IPS DF 4.7 (cell line): ENCODE measurements at regions not wholly inside any gene's neighbourhood (a gene's known extent, or its start where the extent isn't known, plus 50 kb on each side); places are given as distances from the start of the nearest gene placed in this dataset.

Experiments
- DNase-seq: peaks from one replicate; pipeline ENCODE4 v3.0.0-alpha.2; 2013; ENCODE audit warnings: low spot score; ENCODE audit errors: extremely low read depth

DNA sequence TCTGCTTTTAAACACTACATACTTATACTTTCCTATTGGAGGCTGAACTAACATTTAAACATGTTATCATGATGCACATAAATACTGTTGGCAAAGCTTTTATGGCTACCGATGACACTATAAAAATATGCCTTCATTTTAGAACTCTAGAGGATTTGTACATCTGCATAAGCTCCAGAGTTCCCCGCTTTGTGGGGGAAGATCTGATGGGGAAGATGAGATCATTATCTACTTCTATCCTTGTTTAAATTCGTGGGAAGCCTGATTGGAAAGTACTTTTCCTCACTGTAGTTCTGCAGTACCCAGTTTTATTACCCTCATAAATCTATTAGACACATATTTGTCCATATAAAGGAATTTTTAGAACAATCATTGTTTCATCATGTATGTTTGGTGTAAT is 299.6 kb upstream of the ATP2B1 start:
- DNase-seq: no peak

DNA sequence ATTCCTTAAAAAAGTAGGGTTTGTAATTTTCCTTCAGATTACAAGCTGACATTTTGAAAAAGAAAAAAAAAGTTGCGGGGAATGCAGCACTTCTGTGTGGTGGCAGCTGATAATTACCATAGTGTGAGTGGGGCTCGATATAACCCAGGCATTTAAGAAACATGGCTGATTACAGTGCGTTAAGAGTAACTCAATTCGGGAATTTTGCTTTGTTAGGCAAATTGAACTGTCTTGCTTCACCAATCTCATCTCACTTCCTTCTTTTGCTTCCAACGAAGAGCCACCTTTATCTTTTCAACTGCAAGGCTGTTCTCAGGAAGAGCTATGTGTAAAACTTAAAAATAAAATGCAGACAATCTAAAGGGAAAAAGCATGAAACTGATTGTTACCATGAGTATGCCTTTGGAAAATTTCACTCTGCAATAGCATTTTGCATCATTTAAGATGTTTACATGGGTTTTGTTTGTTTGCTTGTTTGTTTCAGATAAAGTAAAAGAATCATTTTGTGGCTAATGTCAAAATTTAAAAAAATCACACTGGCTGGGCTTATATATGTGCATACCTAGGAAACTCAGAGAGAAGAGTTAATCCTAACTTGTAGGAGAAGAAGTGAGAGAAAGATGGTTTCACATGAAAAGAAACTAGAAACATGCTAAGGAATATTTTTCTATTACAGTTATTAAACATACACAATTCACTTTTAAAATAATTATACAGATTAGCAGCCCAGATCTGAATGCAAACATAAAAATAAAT is 295.9 kb upstream of the ATP2B1 start:
- no peak for DNase-seq

DNA sequence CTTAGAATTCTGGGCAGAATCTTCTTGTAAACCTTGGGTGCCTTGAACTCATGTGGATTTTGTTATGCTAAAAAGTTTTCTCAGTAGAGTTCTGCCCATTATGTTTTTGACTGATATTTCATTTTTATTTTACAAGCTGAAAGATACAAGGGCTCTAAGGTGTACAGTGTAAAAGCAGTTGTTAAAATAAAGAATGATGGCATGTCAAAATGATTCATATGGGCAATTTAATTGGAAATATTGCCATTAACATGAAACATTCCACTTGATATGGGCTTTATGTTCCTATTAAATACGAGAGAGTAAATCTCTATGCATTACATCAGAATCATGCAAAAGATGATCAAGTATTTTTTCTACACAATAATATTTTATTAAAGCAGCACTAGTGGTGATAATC is 295.1 kb upstream of the ATP2B1 start:
- no peak for DNase-seq

DNA sequence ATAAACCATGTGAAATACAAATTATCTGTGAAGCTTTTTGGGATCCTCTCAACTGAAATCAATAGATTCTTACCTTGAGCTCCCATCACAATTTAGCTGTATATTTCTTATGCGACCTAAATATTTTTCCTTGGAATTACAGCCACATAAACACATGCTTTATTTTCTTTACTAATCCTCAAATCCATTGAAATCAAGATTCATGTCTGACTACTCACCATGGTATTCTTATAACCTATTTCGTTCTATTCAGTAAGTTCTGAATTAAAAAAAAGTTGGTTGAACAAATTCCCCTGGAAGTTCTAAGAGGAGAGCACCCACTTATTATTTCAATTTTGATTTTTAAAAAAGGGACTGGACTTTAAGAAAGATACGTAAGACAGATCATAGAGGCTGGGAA is 292.1 kb upstream of the ATP2B1 start:
- no peak for DNase-seq

DNA sequence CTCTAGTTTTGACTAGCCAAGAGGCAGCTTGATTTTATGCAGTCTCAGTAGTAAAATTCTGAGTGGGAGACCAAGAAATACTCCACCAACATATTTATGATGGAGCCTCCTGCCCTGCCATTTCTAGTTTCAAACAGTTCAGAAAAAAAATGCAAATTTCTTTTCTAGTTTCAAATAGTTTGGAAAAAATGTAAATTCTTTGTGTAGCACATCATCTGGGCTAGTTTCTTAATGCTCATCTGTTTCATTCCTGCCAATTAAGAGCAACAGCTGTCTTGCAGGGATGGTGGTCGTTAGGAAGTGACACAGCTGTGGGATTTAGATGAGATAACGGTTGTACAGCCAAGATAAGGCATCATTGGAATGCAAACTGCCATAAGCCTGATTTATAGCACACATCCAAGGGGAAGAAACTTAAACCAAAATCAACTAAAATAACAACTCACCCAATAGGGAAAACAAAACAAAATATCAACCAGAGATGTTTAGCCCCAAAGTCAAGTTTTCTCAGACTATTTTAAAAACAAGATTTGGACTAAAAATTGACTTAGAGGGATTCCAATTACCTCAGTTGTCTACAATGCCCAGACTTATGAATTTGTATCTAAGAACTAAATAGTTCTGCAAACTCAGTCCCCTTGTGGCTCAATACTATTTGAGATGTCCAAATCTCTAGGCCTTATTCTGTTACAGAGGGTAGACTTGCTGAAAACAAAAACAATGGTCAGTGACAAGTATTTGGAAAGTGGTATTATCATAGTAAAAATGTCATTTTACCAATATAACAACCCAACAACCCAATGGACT is 291.3 kb upstream of the ATP2B1 start:
- DNase-seq: no peak

DNA sequence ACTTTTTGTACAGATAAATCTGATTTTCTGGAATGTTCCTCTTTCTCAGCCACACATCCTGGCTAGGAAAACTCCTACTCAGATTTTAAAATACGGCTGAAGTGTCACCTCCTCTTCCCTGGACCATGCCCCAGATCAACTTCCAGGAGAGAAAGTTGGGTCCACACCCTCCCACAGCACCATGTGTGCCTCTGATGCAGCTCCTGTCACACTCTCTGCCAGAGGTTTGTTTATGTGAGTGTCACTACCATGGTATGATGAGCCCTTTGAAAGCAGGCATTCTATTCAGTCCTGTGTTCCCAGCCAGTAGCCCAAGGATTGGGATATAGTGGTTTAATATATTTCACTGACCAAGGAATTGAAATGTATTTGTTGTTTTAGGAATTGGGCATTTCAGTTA is 287.2 kb upstream of the ATP2B1 start:
- DNase-seq: no peak

DNA sequence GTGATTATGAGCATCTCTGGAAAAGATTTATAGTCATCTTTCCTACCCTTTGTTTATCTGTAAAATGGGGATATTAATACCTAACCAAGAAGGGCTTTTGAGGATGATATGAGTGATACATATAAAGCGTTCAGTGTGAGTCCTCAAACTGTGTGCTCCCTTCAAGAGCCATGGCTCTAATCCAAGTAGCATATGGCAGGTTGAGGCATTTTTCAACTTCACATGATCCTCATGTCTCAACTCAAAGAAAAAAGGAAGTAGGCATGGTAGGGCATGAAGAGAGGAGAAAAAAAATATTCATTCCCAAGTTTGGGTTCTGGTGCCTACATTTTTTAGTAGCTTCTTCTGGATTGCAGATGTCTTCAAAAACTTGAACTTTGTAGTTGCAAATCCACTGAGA is 286.3 kb upstream of the ATP2B1 start:
- no peak for DNase-seq

DNA sequence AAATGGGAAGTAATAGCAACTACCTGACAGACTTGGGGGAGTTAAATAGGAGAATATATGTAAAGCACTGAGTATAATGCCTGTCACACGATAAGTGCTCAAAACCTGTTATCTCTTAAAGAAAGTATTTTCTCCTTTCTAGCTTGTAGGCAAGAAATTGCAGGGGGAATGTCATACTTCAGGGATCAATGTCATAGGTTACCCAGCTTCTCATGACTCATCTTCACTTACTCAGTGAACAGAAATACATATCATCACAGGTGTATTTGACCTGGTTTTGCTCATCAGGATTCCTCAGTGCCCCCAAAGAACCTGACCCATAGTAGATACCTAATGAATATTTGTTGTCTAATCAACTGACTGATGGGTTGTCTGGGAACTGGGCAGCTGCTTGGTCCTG is 285.0 kb upstream of the ATP2B1 start:
- DNase-seq: no peak

DNA sequence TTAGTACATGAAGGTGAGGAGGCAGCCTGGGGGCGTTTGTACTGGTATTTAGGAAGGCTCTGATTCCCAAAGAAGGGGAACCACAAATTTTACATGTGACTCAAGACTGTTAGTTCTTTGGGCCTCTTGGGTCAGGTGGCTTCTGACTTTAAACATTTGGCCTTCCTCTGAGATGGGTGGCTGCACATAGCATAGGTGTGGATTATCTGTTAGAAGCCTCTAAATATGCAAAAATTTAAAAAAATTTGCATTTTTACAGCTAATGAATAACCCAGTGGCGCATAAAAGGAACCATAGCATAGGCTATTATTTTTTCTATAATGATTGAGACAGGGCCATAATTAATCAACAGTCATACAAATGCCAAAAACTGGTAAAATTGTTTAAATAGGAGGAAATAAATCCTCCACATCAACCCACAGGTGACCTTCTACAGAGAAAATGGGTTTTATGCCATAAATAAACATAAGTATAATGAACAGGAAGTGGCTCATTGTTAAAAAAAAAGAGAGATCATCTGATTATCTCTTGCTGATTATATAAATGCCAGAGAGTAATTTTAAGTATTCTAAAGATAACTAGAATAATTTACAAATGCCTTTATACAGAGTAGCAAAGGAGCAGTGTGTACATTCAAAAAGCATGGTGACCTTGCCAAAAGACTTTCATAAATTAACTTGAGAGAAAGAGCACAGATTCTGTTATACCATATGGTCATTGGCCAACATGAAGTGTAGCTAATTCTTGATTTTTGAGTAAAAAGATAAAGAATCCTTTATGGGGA is 284.2 kb upstream of the ATP2B1 start:
- DNase-seq: no peak

DNA sequence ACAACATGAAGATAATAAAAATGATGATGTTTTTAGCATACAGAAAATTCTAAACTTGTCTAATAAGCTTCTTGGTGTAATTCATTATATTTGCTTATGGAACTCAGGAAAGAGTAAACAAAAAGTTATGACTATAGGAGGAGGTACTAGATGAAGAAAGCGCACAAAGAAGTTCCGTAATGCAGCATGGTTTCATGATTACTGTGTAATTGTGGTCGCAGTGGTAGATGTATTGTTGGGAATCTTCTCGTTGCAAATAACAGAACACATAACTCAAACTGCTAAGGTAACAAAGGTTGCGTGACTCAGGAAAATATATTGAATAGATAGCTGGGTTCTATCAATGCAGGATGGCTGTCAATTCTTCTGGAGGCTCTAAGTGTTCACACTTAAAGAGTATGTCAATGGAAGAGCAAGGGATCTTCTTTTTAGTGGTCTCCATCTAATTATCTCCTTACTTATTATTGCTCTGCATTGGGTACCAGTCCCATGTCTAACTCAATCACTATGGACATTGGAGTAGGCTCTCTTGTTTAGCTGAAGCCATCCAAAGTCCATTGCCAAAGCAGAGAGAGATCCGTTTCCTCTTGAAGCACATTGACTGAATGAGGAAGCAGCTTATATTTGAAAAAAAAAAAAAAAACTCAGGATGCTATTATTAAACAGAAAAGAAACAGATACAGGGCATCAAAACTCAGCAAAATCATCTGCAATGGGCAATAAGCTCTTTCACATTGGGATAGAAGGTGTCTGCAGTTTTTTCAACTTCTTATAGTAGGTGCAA is 283.4 kb upstream of the ATP2B1 start:
- no peak for DNase-seq

DNA sequence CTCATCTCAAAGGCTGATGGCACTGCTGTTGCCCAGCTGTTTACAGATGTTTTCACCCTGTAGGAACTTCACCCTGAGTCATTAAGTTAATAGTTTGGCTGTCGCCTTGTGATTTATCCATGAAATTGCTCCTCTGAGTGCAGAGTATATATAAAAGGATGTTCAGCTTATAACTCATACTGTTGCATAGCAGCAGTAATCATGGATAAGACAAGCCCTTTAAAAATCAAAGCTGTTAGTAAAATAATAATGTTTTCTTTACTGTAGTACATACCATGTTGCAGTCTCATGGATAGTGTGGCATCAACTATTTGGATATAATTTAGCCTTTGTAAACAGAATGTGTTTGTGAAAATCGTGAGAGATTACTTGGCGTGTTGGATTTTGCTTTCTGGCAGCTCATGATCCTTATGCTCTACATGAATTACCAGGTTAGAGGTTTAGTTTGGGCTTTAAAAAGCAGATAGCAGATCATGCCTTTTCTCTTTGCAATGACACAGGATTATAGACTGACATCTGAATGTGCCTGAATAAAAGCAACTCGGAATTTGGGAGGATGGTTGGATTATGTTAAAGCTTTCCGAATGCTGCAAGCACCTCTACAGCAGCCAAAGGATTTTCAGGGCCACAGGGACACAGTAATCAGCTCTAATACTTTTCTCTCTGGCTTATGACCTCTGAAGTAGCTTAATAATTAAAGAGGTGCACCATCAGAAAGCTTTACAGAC is 279.7 kb upstream of the ATP2B1 start:
- no peak for DNase-seq

DNA sequence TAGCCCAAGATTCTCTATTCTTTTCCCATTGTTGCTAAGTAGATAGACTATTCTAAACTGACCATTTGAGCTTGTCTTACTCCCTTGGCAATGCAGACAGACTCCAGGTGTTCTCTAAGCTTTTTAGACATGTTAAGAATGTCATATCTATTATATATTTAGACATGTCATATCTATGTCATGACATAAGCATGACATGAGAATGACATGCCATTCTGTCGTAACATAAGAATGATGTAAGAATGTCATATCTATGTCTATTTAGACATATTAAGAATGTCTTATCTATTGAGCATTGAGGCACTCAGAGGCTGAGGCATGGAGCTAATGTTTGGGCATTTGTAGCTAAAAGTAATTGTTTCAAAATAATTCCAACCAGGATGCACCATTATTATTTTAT is 277.3 kb upstream of the ATP2B1 start:
- DNase-seq: no peak

DNA sequence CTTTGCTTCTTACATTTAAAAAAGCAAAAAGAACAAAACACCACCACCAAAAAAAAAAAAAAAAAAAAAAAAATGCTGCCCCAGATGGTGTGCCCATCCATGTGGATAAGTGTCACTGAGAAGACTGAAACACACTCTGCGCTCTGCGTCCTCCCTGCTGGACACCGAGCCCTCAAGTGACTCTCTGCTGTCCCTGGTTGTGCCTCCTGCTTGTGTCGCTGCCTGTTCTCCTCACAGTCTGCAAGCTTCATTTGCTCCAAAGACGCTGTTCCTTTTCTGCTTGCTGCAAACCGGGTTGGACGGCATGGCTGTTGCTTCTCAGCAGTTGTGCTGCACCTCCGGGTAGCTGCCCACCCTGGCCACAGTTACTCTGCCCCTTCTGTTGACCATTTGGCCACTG is 276.2 kb upstream of the ATP2B1 start:
- no peak for DNase-seq

DNA sequence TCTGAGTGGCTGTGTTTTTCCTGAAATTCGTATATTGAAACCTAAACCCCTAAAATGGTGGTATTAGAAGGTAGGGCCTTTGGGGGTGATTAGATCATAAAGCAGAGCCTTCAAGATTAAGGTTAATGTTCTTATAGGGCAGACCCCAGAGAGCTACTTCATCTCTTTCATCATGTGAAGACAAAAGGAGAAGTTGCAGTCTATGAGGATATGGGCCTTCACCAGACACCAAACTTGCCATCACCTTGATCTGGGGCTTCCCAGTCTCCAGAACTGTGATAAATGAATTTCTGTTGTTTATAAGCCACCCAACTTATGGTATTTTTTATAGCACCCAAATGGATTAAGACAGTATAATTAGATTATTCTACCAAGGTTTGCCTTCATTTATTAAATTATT is 275.0 kb upstream of the ATP2B1 start:
- DNase-seq: no peak

DNA sequence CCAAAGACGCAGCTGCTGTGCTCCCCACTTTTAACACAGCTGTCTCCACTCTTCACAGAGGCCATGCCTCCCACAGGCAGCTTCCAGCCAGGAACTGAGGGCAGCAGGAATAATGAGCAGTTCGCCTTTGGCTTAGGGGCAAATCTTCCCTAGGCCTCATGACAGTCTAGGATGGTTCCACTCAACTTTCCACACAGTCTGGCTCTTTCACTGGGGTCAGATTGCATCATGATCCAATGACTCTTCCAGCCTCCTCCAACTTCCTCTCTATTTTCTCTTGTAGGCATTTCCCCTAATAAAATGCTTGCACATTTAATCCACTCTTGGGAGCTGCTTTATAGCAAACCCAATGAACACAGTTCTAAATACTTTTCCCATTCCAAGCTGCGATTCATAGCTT is 271.6 kb upstream of the ATP2B1 start:
- no peak for DNase-seq

DNA sequence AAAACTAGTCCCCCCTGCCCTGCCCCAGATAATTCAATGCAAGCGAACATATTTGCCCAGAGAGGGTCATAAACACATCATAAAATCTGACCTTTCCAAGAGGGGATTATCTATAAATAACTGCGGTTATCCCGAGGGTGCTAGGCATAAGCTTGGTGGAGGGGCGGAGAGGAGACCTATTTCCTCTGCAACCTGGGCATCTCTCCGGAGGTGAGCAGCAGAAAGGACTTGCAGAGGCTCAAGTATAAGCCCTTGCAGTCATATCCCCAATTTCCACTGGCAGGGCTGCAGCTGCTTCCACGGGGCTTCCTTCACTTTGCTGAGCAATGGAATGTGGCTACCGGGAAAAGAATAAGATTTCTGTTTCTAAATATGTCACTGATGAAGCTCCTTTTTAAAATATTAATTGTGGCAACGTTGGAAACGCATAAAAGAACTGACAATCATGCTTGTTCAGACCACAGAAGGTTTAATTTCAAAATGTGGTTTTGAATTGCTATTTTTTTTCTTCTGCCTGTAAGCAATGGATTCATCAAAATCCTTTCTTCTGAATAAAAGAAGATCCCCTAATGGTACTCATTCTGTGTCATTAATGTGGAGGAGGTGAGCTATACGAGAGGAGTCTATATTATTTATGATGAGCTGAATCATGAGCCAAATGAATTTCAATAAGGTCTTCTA is 268.9 kb upstream of the ATP2B1 start:
- DNase-seq: no peak

DNA sequence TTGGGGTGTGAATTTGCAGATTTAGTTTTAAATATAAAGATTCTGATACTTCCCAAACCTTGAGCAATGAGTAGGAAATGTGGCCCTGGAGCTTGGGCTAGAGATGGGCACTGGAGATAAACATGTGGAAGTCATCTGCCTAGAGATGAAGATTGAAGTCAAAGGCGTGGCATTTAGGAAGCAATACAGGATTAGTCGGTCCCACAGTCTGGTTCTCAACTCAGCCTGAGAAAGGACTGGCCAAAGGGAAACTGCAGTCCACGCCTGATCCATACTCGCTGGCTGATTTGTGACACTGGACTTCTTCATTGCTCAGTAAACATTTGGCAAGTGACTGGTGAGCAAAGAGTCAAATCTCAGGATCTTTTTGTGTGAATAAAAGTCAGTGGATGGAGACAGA is 268.2 kb upstream of the ATP2B1 start:
- no peak for DNase-seq

DNA sequence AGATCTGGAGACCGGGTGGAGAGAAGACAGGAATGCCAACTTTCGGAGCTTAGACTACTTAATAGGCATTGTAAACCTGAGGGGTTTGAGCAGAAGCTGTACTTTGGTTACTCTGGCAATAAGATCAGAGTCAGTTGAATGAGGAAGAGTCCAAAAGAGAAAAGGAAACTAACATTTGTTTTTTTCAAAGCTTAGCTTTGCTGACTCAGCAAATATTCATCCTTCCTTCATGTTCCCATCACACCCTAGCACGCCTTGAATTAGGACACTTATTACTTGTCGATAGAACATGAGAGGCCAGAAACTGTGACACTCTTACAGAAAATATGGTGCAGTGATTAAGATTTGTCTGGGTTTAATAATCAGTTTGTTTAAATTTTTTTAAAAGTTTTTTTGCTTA is 266.9 kb upstream of the ATP2B1 start:
- no peak for DNase-seq

DNA sequence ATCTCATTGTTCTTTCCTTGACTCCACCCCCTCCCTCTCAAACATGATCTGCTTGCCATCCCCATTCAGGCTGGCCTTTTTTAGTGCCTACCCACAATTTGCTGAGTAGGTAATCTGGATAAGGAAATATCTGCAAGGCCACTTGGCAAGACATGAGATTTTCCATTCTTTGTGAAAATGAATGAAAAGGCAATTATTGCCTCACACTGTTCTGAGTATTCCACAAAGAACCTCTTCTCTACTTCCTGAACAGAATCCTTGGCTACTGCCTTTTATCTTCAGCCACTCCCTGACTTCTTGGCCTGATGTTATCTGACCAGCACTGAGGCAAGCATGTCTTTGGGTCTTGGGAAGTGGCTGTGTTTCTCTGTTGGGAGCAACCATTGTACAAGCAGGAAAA is 263.2 kb upstream of the ATP2B1 start:
- DNase-seq: no peak

DNA sequence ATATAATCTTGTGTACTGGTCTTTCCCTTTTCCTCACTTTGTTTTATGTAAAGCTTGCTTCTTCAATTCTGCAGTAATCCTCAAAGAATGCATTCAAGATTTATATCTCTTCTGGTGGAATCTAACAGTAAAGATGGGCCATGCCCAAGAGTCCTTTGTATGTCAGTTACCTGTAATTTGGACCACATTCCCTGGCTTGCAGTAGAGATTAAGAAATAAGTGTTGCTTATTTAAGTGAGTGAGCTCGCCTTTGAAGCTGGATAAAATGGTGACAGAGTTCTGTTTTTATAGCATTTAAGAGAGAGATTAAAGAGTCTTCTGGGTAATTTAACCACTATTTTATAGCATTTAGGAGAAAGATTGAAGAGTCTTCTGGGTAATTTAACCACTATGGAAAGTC is 262.1 kb upstream of the ATP2B1 start:
- DNase-seq: no peak
